GM21619 (cell line): ENCODE measurements at regions not wholly inside any gene's neighbourhood (a gene's known extent, or its start where the extent isn't known, plus 50 kb on each side); places are given as distances from the start of the nearest gene placed in this dataset.

Source experiments
- ATAC-seq: cut with Tn5 transposase; IDR thresholded peaks from one replicate; pipeline ENCODE4 v1.9.1; 2021; ENCODE audit not compliant: unreplicated experiment

DNA sequence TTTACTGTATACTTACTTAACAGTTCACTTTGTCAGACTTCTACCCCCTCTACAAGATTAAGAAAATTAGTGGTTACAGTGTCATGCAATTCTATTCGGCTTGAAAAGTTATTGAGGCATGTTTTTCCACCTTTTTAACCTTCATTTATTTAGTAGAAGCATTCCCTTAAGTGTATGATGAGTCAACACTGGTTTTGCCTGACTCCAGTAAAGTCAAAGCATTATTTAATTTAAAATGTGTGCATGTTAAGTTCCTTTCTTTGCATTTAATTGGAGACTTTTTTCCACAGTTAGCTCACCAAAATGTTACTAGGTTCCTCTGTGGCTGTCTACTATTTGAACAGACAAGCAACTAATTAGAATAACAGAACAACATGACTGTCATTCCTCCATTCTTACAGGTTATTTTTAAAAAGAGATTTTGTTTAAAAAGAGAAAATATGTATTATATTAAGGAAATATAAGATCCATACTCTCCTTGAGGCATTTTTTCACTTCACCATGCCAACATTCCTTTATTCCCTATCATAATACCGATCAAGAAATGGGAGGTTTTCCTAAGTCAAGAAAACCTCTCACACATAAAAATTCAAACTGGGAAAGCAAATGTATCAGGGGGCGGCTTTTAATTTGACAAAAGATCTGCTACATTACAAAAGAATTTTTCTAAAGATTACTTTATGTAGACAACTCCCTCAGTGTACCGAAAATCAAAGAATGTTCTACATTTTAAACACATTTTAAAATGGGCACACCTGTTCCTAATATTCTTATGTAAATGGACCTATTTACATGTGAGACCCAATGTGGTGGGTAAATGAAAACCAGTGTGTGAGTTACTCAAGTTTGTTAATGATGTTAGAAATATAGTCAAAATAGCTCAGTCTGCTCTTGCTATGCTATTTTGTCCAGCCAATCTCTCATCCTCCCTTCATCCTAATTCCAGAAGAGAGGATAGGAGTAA is 361.2 kb downstream of the UTRN start:
- ATAC-seq = no peak

DNA sequence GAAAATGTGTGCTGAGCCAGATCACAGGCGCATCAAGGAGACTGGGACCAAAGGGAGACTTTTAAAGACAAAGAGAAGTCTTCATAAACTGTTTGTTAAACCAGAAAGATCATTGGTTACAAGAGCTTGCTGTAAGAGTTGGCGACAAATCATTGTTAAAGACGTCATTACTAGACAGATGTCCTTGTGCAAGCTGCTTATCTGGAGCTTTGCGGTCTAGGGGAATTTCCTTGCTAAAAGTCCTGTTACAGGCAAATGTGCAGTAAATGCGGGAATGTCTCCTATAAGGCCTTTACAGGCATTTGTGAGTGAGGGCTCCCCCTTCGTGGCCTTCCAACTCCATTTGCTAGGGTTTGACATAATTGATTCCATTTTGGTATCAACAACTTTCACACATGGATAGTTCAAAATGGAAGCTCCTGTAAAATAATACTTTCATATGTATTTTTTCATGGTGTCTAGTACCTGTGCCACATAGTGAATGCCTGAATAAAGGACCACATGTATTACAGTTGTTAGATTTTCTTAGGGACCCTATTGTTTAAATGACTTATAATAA is 362.4 kb downstream of the UTRN start:
- ATAC-seq = no peak

DNA sequence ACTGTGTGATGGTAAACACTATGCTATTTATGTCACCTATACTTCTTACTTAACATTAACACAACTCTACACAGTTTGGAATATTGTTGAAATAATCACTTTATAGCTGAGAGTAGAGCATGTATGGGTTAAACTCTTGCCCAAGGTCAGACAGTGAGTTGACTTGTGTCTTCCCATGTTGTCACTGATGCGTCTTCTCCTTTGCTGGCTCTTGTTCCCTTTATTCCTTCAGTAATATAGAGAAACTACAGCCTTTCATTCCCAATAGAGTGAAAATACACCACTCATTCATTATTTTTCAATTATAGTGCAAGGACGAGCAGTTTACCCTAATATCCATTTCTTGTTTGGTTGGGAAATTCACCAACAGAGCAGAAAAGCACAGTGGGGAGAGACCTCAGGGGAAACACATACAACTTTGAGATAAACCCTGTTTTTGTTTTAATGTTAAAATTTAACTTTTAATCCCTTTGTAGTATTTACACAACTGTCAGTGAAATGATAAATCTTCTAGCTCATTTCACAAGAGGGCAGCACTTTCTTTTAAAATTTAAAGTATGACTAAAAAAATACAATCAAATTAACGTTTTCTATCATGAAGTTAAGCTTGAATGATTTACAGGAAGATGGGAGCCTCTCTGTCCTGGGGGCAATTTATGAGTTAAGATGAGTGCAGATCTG is 363.0 kb downstream of the UTRN start:
- ATAC-seq = no peak

DNA sequence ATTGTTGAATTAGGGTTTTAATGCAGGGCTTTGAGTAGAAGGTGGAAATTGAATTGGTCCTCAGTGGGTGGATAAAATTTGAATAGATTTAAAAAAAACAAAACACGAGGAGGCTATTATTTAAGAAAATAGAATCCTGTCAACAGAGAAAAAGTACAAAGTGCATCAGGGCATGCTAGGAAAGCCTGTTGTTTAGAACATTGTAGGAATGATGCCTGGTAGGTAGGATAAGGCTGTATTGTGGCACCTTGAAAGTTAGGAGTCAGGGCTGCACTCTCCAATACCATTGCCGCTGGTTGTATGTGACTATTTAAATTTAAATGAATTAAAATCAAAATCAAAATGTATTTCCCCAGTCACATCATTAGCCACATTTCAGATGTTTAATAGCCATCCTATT is 363.9 kb downstream of the UTRN start:
- no peak for ATAC-seq

DNA sequence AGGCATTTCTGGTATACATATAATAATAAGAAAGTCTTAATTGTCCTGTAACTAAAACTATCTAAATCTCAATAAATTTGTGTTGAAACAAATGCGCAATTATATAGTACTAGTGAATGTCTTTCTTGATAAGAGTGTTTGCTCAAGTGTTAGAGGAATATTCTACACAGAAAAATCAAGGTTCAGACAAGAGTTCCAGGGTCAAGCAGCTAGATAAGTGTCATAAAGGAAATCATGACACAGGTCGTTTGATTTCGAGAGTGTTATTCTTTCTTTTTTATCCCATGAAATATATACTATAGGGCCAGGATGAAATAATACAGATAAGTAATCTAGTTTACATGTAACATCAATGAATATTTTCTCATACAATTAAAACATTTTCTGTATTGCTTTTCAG is 366.1 kb downstream of the UTRN start:
- no peak for ATAC-seq

DNA sequence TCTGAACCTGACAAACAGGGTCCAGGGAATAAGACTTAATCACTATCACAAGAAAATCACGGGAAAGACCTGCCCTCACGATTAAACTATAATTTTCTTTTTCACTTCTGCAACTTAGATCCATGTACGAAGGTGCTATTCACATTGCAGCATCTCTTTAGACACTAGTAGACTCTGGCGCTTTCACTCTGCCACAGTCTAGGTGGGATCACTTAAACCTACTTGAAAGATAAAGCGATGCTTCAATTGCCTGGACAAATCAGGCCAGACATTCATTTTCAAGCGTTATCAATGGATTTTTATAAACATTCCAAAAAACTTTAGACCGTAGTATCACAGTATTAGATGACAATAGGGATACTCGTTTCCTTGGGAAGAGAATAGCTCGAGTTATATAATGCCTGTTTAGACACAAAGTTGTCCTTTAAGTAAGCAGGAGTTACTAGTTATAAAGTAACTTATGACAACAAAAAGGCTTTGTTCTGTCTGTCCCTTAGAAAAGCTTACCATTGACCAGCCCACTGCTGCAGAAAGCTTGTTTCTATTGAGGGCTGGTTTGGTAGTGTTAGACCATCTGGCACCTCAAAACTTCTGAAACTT is 367.3 kb downstream of the UTRN start:
- no peak for ATAC-seq

DNA sequence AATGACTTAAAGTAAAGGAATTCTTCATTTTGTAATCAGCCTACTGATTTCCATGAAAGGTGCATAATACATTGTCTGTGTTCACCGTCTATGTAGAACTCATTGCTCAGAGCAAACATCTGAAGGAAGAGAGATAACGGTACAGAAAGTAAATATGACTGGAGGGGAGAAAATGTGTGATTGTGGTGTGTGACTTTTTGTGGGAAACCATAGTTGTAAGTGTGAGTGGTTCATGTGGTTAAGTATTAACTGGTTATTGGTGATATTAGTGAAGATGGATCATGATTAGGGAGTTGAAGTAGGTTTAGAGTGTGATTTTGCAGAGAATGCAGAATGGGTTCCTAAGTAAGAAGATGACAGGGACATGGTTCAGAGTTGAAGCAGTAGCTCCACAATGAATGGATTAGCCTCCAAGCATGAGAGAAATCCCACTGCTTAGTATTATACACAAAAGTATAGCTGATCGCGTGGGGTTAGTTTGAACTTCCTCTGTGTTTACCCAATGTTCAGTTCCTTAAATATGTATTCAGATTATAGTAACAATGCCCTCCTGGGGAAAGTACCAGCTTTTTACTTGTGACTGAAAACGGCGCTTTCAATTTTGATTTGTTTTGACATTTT is 368.9 kb downstream of the UTRN start:
- peak; percentile 92 for ATAC-seq

DNA sequence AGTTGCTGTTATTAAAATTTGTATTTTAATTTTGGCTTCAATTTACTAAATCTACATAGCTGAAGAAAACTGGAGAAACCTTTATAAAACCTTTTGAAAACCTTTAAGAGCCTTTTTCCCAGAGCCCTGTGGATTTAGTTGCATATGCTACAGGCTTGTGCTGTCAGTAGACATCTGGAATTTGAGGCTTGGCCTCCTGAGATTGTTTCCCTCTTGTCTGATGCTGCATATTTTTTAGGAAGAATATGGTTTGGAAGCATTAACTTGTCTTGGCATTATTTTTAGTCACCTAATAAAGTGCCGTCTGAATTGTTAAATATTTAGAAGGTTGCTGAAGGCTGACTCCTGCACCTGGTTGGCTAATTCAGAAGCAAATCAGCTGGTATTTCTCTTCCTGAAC is 369.4 kb downstream of the UTRN start:
- peak; percentile 6 for ATAC-seq

DNA sequence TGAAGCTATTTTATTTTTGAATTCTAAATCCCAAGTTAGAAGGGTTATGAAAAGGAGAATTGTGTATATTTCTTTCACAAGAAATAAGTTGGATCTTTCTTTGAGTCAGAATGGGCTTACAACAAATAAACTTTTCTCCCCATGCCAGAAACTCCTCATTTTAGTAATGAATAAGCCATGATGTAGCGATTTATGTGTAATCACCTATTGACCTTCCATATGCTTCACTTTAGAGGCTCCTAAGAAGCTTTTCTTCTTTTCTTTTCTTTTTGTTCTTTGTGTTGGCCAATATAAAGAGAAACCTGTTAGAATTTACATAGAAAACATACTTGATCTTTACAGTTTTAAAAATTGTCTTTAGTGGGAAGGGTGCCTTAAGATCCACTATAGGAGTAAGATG is 370.2 kb downstream of the UTRN start:
- ATAC-seq = no peak

DNA sequence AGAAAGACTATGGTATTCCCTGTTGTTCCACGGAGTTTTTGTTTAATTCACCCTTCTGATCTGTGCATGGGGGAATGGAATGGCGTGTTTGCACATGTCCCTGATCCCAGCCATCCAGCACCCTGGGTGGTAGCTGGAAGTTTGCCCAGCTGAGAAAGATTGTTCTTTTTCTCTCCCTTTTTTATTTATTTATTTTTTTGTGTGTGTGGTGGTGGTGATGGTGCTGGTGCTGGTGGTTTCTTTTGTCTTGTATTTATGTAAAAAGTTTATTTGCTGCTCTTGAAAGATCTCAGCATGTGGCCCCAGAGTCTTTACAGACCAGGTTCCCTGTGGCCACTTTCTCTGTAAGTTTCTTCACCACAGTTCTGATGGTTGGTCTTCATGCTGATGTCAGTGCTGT is 372.6 kb downstream of the UTRN start:
- no peak for ATAC-seq

DNA sequence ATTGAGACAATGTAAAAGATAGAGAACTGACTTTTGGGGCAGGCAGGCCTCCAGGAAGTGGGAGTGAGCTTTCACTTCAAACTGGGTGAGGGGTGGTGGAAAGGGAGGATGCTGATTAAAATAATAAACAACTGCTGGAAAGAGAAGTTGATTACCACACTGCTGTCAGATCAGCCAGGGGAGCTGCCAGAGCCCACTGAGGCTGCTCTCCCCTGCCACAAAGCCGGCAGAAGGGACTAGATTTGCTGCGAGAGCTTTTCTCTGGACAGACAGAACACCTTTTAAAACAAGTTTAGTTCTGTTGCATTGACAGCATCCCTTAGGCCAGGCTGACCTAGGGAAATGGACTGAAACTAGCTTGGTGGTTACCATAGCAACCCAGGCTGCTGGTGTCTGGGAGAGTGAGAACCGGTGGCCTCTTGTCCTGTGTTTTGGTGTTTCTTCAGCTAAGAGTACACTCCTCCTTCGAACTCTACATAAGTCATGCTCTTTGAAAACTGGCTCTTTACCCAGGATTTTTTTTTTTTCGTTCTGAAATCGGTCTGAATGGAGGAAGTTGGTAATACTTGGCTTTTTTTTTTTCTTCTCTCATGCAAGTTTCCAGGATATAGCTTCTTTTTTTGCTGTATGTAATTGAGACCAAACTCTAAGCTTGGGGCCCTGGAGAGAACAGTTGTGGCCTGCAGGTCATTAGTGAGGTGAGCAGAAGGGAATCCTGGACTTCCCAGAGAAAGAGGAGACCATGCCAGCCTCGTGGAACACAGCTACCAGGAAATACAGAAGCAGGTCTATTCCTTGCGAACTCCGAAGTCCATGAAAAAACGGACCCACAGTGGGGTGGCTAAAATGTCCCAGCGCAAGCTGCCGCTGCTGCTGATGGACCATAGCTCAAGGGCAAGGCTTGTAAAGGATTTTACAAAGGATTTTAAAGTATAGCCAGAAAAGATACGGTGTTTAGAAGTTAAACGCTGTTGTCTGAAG is 374.4 kb downstream of the UTRN start:
- peak; percentile 79 for ATAC-seq

DNA sequence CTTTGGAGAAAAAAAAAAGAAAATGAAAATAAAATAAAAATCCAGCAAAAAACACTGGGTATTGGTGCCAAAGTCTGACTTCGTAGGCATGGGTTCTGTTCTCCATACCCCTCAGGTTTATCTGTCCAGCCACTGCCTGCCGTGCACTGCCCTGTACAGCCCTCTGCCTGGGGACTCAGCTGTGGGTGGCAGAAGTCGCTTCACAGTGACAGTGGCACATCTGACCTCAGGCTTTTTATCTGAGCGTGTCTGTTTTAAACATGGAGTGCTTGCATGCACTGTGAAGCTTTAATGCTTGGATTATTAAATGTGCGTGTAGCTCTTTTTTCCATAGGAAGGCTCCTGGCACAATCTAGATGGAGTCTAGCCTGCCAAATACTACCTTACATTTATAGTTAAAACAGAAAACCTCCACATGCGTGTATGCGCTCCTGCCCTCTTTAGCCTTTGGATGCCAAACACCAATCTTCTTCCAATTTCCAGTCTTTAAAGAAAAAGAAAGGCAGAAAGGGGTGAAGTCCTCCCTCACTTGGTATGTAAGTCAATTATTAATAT is 375.5 kb downstream of the UTRN start:
- no peak for ATAC-seq

DNA sequence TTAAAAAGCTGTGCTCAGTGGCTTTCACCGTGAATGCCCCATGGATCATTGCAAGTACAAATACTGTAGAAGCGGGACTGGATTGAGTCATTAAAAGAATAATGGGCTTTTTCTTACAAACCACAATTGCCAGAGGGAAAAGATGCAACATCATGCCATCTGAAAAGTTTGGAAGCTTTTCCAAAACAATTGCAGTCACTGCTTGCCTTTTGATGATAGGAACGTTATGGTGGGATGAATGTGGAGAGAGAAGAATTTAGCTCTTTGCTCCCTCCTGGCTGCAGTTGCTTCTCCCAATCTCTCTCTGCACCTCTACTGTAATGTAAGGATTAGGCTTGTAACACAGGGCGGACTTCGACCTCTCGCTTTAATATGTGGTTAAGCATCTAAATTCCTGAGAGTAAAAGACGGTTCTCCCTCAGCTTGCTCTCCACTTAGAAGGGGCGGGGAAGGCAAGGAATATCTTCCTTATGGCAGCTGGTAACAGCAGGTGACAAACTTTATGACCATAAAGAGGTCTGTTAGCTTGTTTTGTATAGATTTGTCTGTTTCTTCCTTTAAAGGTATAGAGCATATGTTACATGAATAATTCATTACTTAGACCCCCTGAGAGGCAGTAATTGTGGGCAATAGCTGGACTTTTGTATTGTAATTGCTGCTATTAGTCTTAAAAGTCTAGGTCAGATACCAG is 376.1 kb downstream of the UTRN start:
- no peak for ATAC-seq

DNA sequence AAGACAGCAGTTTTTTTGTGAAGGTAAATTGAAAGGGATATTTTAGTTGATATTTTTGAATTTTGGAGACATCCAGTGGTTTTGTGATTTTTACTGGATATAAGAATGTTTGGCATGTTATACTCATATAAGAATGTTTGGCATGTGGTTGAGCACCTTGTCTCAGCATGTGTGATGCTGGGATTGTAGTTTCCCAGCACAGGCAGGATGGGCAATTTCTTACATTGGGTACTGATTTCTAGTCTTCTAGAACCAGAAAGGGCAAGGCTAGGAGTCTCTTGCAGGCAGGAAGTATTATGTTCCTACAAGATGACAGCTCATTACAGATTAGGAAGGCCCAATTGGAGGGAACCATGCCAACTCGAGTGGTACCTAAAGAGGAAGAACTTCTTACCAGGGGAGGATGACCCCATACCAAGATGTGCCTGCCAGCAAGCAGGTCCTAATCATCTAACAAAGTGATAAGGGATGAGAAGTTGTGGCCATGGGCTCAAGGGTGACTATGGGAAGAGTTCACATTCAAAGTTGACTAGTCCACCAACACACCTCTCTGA is 377.8 kb downstream of the UTRN start:
- ATAC-seq = no peak

DNA sequence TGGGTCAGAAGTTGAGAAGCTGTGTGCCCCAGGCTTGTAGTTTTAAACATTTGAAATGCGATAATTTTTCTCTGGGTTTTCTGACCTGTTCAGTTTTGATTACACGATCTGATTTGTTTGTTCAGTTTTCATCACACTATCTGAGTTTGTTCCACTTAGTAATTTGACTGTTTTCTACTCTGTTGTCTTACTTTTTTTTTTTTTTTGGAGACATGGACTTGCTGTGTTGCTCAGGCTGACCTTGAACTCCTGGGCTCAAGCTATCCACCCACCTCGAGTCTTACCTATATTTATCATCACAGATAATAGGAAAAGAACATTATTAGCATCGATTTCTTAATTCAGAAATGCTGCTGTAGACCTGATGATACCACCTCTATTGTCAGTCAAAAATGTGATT is 379.1 kb downstream of the UTRN start:
- ATAC-seq = no peak

DNA sequence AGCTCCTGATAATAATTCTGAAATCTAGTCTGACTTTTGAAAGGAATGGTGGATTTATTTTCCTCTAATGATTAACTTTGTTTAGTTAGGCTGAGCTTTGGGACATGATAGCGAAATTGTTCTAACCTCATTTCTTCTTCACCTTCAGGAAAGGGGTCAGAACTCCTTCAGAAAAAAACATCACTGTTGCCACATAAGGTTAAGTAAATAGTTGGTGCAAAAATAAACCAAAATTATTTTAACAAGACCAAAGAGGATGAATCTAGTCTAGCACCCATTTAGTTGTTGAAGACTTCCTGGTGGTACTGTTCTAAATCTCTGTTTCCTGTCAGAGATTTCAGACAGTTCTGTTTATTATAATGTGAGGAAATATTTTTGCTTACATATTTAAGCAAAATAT is 379.8 kb downstream of the UTRN start:
- no peak for ATAC-seq

DNA sequence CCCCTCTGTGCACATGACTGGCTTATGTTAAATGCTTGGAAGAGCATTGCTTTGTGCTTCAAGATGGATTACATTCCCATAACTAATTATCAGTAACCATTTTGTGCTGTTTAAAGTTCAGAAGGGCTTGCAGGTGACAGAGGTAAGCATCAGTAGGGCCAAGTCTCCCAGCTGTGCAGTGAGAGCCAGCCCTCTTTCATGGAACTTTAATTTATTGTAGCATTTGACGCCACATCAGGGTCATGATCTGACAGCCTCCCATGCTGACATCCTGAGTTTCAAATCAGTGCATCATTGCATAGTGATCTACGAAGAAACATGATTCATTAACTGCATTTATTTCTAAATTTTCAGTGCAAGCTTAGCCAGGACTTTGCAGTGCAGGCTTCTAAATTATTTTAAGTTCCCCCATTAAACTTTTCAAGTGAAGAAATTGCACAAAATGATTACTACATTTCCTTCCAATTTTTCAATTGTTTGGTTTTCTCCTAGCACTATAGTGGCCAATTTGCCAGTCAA is 380.9 kb downstream of the UTRN start:
- no peak for ATAC-seq

DNA sequence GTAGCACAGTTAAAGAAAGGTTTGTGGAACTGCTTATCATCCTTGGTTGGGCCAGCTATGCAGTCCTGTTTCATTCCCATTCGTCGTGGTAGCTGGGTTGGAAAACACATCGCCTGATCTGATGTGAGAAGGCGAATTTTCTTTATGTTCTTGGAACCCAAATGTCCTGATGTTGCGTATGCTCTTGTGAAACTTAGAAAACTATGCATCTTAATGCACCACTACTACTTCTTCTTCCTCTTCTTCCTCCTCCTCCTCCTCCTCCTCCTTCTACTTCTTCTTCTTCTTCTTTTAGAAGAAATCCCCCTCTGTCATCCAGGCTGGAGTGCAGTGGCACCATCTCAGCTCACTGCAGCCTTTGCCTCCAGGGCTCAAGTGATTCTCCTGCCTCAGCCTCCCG is 381.6 kb downstream of the UTRN start:
- no peak for ATAC-seq
